H1 (cell line): ENCODE measurements at regions not wholly inside any gene's neighbourhood (a gene's known extent, or its start where the extent isn't known, plus 50 kb on each side); places are given as distances from the start of the nearest gene placed in this dataset.

Source experiments
- CTCF ChIA-PET: fragments of 300-600 bp; sonication (Branson Sonifier 250); formaldehyde crosslinking; loops from one replicate; lab custom pipeline; 2021; ENCODE audit not compliant: partially characterized antibody; lab: Charles Lee
- POLR2A ChIA-PET: fragments of 300-600 bp; sonication (Branson Sonifier 250); formaldehyde crosslinking; loops from one replicate; lab custom pipeline; 2021; ENCODE audit warnings: inconsistent platforms; ENCODE audit not compliant: partially characterized antibody; lab: Charles Lee
- DNase-seq, 2 experiments: peaks; one replicate each; pipeline versions ENCODE4 v3.0.0 to v3.0.0-alpha.2; 2010 to 2022; ENCODE audit warnings: low spot score in 2 of 2, low read depth in 1 of 2, mixed read lengths in 1 of 2
- FAIRE-seq: peaks from 2 replicates; lab custom pipeline; 2011; peaks lifted over from hg19 to GRCh38; lab: Jason Lieb, UNC
- H2AFZ ChIP-seq: 2 replicates; pipeline ENCODE4 v1.8.1; 2012; ENCODE audit warnings: low read length, inconsistent platforms
- H2AK5ac ChIP-seq: 2 replicates; pipeline ENCODE4 v1.6.1; 2013; ENCODE audit warnings: low read depth, low read length
- H2BK120ac ChIP-seq: replicated peaks from 2 replicates; pipeline ENCODE3; 2013; ENCODE audit warnings: low read depth, low read length, inconsistent platforms
- H2BK12ac ChIP-seq: 2 replicates; pipeline ENCODE4 v1.6.1; 2013; ENCODE audit warnings: low read depth, low read length
- H2BK15ac ChIP-seq: 2 replicates; pipeline ENCODE4 v1.6.1; 2013; ENCODE audit warnings: low read length
- H2BK20ac ChIP-seq: 2 replicates; pipeline ENCODE4 v1.6.1; 2013; ENCODE audit warnings: low read length
- H2BK5ac ChIP-seq: 2 replicates; pipeline ENCODE4 v1.6.1; 2013; ENCODE audit warnings: low read depth, low read length
- H3K14ac ChIP-seq: 2 replicates; pipeline ENCODE4 v1.6.1; 2013; ENCODE audit warnings: inconsistent platforms; ENCODE audit not compliant: insufficient read length
- H3K18ac ChIP-seq: 2 replicates; pipeline ENCODE4 v1.6.1; 2013; ENCODE audit warnings: low read length; ENCODE audit errors: extremely low read depth
- H3K23ac ChIP-seq: 2 replicates; pipeline ENCODE4 v1.6.1; 2013; ENCODE audit warnings: inconsistent platforms; ENCODE audit not compliant: insufficient read length
- H3K23me2 ChIP-seq: 2 replicates; pipeline ENCODE4 v1.6.1; 2013; ENCODE audit warnings: low read depth, low read length
- H3K27ac ChIP-seq: 2 replicates; pipeline ENCODE4 v1.6.1; 2011; ENCODE audit warnings: low read depth, low read length, inconsistent platforms
- H3K27me3 ChIP-seq, 4 experiments: replicated peaks in 1 of 4; 1 replicate in 1 of 4; 2 replicates in 3 of 4; pipeline versions ENCODE4 v1.6.1 to v1.8.1; 2011 to 2013; ENCODE audit warnings: low read length in 3 of 4, mild to moderate bottlenecking in 3 of 4, inconsistent platforms in 2 of 4, mixed read lengths in 2 of 4, moderate library complexity in 1 of 4; ENCODE audit not compliant: control insufficient read depth in 3 of 4, insufficient read depth in 3 of 4; ENCODE audit errors: extremely low read depth in 1 of 4
- H3K36me3 ChIP-seq, 4 experiments: 2 replicates each; pipeline versions ENCODE4 v1.6.1 to v1.8.1; 2011 to 2013; ENCODE audit warnings: mild to moderate bottlenecking in 4 of 4, low read length in 3 of 4, moderate library complexity in 2 of 4, control low read depth in 1 of 4, inconsistent platforms in 1 of 4; ENCODE audit not compliant: insufficient read depth in 4 of 4, control insufficient read depth in 2 of 4
- H3K4ac ChIP-seq: replicated peaks from 2 replicates; pipeline ENCODE3; 2013; ENCODE audit warnings: low read length, low read depth, mixed read lengths, inconsistent platforms; ENCODE audit not compliant: insufficient read length
- H3K4me1 ChIP-seq, 4 experiments: replicated peaks in 1 of 4; 1 replicate in 1 of 4; 2 replicates in 3 of 4; pipeline versions ENCODE4 v1.6.1 to v1.8.1; 2011 to 2013; ENCODE audit warnings: low read length in 3 of 4, inconsistent platforms in 2 of 4, mixed read lengths in 1 of 4; ENCODE audit not compliant: insufficient read depth in 4 of 4, control insufficient read depth in 3 of 4
- H3K4me2 ChIP-seq, 2 experiments: 2 replicates each; pipeline versions ENCODE4 v1.6.1 to v1.8.1; 2011 to 2013; ENCODE audit warnings: low read depth in 2 of 2, low read length in 2 of 2, control low read depth in 1 of 2, inconsistent platforms in 1 of 2, mild to moderate bottlenecking in 1 of 2; ENCODE audit not compliant: insufficient read depth in 1 of 2
- H3K4me3 ChIP-seq, 4 experiments: fragments of 200-600, 300-600 bp in 1 of 4; sonication (generic), shearing (Covaris generic), sonication (Bioruptor Twin) in 1 of 4; 2 replicates each; pipeline versions ENCODE4 v1.5.1 to v1.8.1; 2011 to 2016; ENCODE audit warnings: low read length in 4 of 4, low read depth in 3 of 4, control low read depth in 2 of 4, inconsistent platforms in 2 of 4, mild to moderate bottlenecking in 2 of 4, mixed read lengths in 1 of 4, moderate library complexity in 1 of 4; ENCODE audit not compliant: insufficient read depth in 2 of 4; ENCODE audit errors: extremely low read depth in 1 of 4
- H3K56ac ChIP-seq: replicated peaks from 2 replicates; pipeline ENCODE3; 2013; ENCODE audit warnings: low read depth, mild to moderate bottlenecking, mixed read lengths, low read length, inconsistent platforms; ENCODE audit not compliant: insufficient read length
- H3K79me1 ChIP-seq: 2 replicates; pipeline ENCODE4 v1.6.1; 2013; ENCODE audit warnings: low read depth, low read length, control low read depth
- H3K79me2 ChIP-seq, 2 experiments: 2 replicates each; pipeline versions ENCODE4 v1.6.1 to v1.8.1; 2012 to 2013; ENCODE audit warnings: low read length in 2 of 2, mild to moderate bottlenecking in 2 of 2, inconsistent platforms in 1 of 2; ENCODE audit not compliant: insufficient read depth in 2 of 2, control insufficient read depth in 1 of 2
- H3K9ac ChIP-seq, 4 experiments: replicated peaks in 1 of 4; 1 replicate in 1 of 4; 2 replicates in 3 of 4; pipeline versions ENCODE4 v1.6.1 to v1.8.1; 2011 to 2013; ENCODE audit warnings: low read depth in 3 of 4, low read length in 3 of 4, control low read depth in 2 of 4, mild to moderate bottlenecking in 2 of 4, moderate library complexity in 2 of 4, inconsistent platforms in 1 of 4; ENCODE audit errors: extremely low read depth in 1 of 4
- H3K9me3 ChIP-seq, 2 experiments: 2 replicates each; pipeline versions ENCODE4 v1.6.1 to v1.8.1; 2012 to 2013; ENCODE audit warnings: mild to moderate bottlenecking in 2 of 2, moderate library complexity in 2 of 2, control low read depth in 1 of 2, inconsistent platforms in 1 of 2, low read depth in 1 of 2, low read length in 1 of 2, mixed read lengths in 1 of 2; ENCODE audit not compliant: insufficient read depth in 2 of 2
- H4K20me1 ChIP-seq, 2 experiments: replicated peaks in 1 of 2; 2 replicates each; pipeline versions ENCODE3 to v1.8.1; 2011 to 2013; ENCODE audit warnings: inconsistent platforms in 2 of 2, low read length in 2 of 2, mild to moderate bottlenecking in 1 of 2; ENCODE audit not compliant: insufficient read depth in 2 of 2, control insufficient read depth in 1 of 2
- H4K5ac ChIP-seq: 2 replicates; pipeline ENCODE4 v1.6.1; 2013; ENCODE audit warnings: low read length, low read depth, mixed read lengths, inconsistent platforms; ENCODE audit not compliant: insufficient read length
- H4K8ac ChIP-seq: 2 replicates; pipeline ENCODE4 v1.8.0; 2013; ENCODE audit warnings: mild to moderate bottlenecking, moderate library complexity, low read length, inconsistent platforms; ENCODE audit not compliant: insufficient read depth; ENCODE audit errors: extremely low read depth
- H4K91ac ChIP-seq: replicated peaks from 2 replicates; pipeline ENCODE3; 2013; ENCODE audit warnings: low read length, mixed read lengths, inconsistent platforms; ENCODE audit not compliant: insufficient read length
- ATF2 ChIP-seq: IDR thresholded peaks from 2 replicates; pipeline ENCODE4 v1.6.1; 2012; ENCODE audit warnings: low read length, inconsistent platforms
- EZH2 ChIP-seq: fragments of 200-600 bp; sonication (generic); IDR thresholded peaks from 2 replicates; pipeline ENCODE4 v1.7.1; 2012; ENCODE audit warnings: low read depth, mild to moderate bottlenecking, moderate library complexity, low read length, inconsistent platforms; ENCODE audit not compliant: severe bottlenecking
- GTF2F1 ChIP-seq: IDR thresholded peaks from 2 replicates; pipeline ENCODE4 v1.6.1; 2012; ENCODE audit warnings: low read depth, low read length, improper control_type of control experiment, borderline replicate concordance
- KDM4A ChIP-seq: IDR thresholded peaks from one replicate; pipeline ENCODE4 v1.7.1; 2012; ENCODE audit warnings: low read depth, mild to moderate bottlenecking, moderate library complexity, low read length, inconsistent platforms; ENCODE audit not compliant: severe bottlenecking
- RNF2 ChIP-seq: fragments of 200-900, 300-1000 bp; sonication (generic); IDR thresholded peaks from 2 replicates; pipeline ENCODE4 v1.7.1; 2016; ENCODE audit warnings: borderline replicate concordance, low read depth, mild to moderate bottlenecking, antibody characterized with exemption, low read length; ENCODE audit not compliant: poor library complexity, severe bottlenecking; ENCODE audit errors: missing control alignments
- RXRA ChIP-seq: IDR thresholded peaks from 2 replicates; pipeline ENCODE4 v1.6.1; 2011; ENCODE audit warnings: low read depth, mild to moderate bottlenecking, low read length, moderate library complexity; ENCODE audit not compliant: insufficient read depth
- SAP30 ChIP-seq: fragments of 300-600 bp; sonication (generic); IDR thresholded peaks from 2 replicates; pipeline ENCODE4 v1.7.1; 2012; ENCODE audit warnings: low read length, moderate library complexity, mild to moderate bottlenecking, inconsistent platforms; ENCODE audit not compliant: insufficient read depth, insufficient replicate concordance
- SIN3A ChIP-seq, 2 experiments: IDR thresholded peaks in 1 of 2; conservative IDR thresholded peaks in 1 of 2; 2 replicates each; pipeline ENCODE4 v1.6.1; 2011 to 2012; ENCODE audit warnings: low read length in 2 of 2, improper control_type of control experiment in 1 of 2, low read depth in 1 of 2, mild to moderate bottlenecking in 1 of 2
- USF2 ChIP-seq: IDR thresholded peaks from 2 replicates; pipeline ENCODE4 v1.6.1; 2011; ENCODE audit warnings: low read length, improper control_type of control experiment
- WGBS, 2 experiments: shearing (Covaris generic) in 1 of 2; methylation state at CpG; one replicate each; pipeline versions ENCODE4 v1.1.6 to v1.1.7; 2013 to 2015; ENCODE audit warnings: low lambda C conversion rate in 2 of 2, mixed read lengths in 2 of 2, inconsistent platforms in 1 of 2, low coverage in 1 of 2, missing lambda C conversion rate in 1 of 2; ENCODE audit not compliant: insufficient replicate concordance in 2 of 2, insufficient coverage in 1 of 2, insufficient read length in 1 of 2; ENCODE audit errors: extremely low coverage in 1 of 2, missing lambda C conversion rate in 1 of 2; 5-methylcytosine and 5-hydroxymethylcytosine counted together

GRCh38 chr2:67633212-67633856 is 236.2 kb downstream of the ETAA1 start:
- Histone ChIP-seq H3K9ac (no peak overlapping the region), H3K4me3 (no peak overlapping the region), H3K4ac (no peak overlapping the region), H4K20me1 (no peaks in the 10 kb centered on the region), H2BK20ac (no peak overlapping the region), H4K8ac (no peak overlapping the region), H3K56ac (no peak overlapping the region), H3K23me2 (no peaks in the 10 kb centered on the region), H2BK120ac (no peak overlapping the region), H3K4me2 (no peak overlapping the region), H2BK12ac (no peak overlapping the region), H3K14ac (no peak overlapping the region), H3K36me3 (no peaks in the 10 kb centered on the region), H4K5ac (no peak overlapping the region), H2BK15ac (no peak overlapping the region), H2AFZ (no peak overlapping the region), H2AK5ac (no peak overlapping the region), H3K79me2 (no peaks in the 10 kb centered on the region), H3K27ac (no peak overlapping the region), H3K79me1 (no peaks in the 10 kb centered on the region), H3K9me3 (no peaks in the 10 kb centered on the region), H3K4me1 (no peaks in the 10 kb centered on the region), H3K18ac (no peak overlapping the region), H3K27me3 (no peaks in the 10 kb centered on the region), H3K23ac (no peak overlapping the region), H2BK5ac (no peak overlapping the region), H4K91ac (no peak overlapping the region)
- DNase-seq = no peak
- POLR2A ChIA-PET = no interaction called here
- no peak for FAIRE-seq
- WGBS, 2 experiments = 66% methylated on average over 3 of the region's 3 CpGs; no CpG with 5 or more reads in 1 of the 2 experiments
- CTCF ChIA-PET = interaction anchor here (2.3 kb wide), 1 partner anchor 13 kb away, joined by 6 read pairs; no protein-coding TSS in a partner anchor
- TF ChIP-seq SAP30 (no peak), USF2 (no peak), ATF2 (no peak), RXRA (no peak), EZH2 (no peak), RNF2 (no peak), KDM4A (no peak), SIN3A (conservative IDR thresholded peaks at IDR 0.05 in 1 of 2, IDR thresholded peaks at IDR 0.05 in 1 of 2; ENCODE audit: low read depth in 1 of 2, low read length in 2 of 2) (no peak), GTF2F1 (no peak)
